IMR-90 (cell line): ENCODE measurements at regions not wholly inside any gene's neighbourhood (a gene's known extent, or its start where the extent isn't known, plus 50 kb on each side); places are given as distances from the start of the nearest gene placed in this dataset.

Experiments
- ATAC-seq: fragments of 200-7000 bp; cut with Tn5 transposase; 2 replicates; pipeline ENCODE4 v1.9.1; 2020; ENCODE audit warnings: low read depth, mild to moderate bottlenecking, moderate library complexity
- BruUV-seq: library from RNA; stranded (reverse); fragments of 400-500 nt; replicated peaks from 2 replicates; lab custom pipeline; 2021; lab: Mats Ljungman, UMichigan
- CTCF ChIA-PET: fragments of 300-600 bp; formaldehyde crosslinking; extraction: SDS; loops from one replicate; lab custom pipeline; 2021; ENCODE audit warnings: antibody characterized with exemption; lab: Yijun Ruan, JAX
- POLR2A ChIA-PET: fragments of 300-600 bp; sonication (Branson Sonifier 250); formaldehyde crosslinking; loops from one replicate; lab custom pipeline; 2022; ENCODE audit warnings: antibody characterized with exemption; ENCODE audit not compliant: unreplicated experiment; lab: Charles Lee
- DNase-seq: peaks from one replicate; pipeline ENCODE4 v3.0.0; 2013
- H2AFZ ChIP-seq: replicated peaks from 2 replicates; pipeline ENCODE3; 2013; ENCODE audit warnings: low read length, mild to moderate bottlenecking; ENCODE audit not compliant: poor library complexity
- H2AK5ac ChIP-seq: 2 replicates; pipeline ENCODE4 v1.6.1; 2013; ENCODE audit warnings: low read depth, low read length, inconsistent platforms
- H2AK9ac ChIP-seq: replicated peaks from 2 replicates; pipeline ENCODE3; 2013; ENCODE audit warnings: mild to moderate bottlenecking, low read depth, low read length, moderate library complexity; ENCODE audit not compliant: poor library complexity
- H2BK120ac ChIP-seq: 2 replicates; pipeline ENCODE4 v1.6.1; 2013; ENCODE audit warnings: low read depth, low read length, inconsistent platforms
- H2BK15ac ChIP-seq: 3 replicates; pipeline ENCODE4 v1.6.1; 2013; ENCODE audit warnings: low read depth, low read length, inconsistent platforms
- H2BK20ac ChIP-seq: 2 replicates; pipeline ENCODE4 v1.6.1; 2013; ENCODE audit warnings: low read depth, mild to moderate bottlenecking, inconsistent platforms, low read length, moderate library complexity
- H2BK5ac ChIP-seq: 2 replicates; pipeline ENCODE4 v1.6.1; 2013; ENCODE audit warnings: mild to moderate bottlenecking, low read depth, low read length, inconsistent platforms; ENCODE audit not compliant: poor library complexity, severe bottlenecking
- H3K14ac ChIP-seq: replicated peaks from 2 replicates; pipeline ENCODE4 v1.6.1; 2013; ENCODE audit warnings: low read depth, low read length, inconsistent platforms
- H3K18ac ChIP-seq: 2 replicates; pipeline ENCODE4 v1.6.1; 2013; ENCODE audit warnings: low read depth, low read length, control low read depth
- H3K23ac ChIP-seq: 2 replicates; pipeline ENCODE4 v1.6.1; 2013; ENCODE audit warnings: low read depth, low read length, inconsistent platforms
- H3K27ac ChIP-seq: 2 replicates; pipeline ENCODE4 v1.5.1; 2013; ENCODE audit warnings: mild to moderate bottlenecking, control low read depth, low read length; ENCODE audit not compliant: insufficient read depth
- H3K27me3 ChIP-seq: 2 replicates; pipeline ENCODE4 v1.6.1; 2013; ENCODE audit warnings: low read length; ENCODE audit not compliant: control insufficient read depth, insufficient read depth
- H3K36me3 ChIP-seq: 2 replicates; pipeline ENCODE4 v1.6.1; 2013; ENCODE audit warnings: low read length, mixed read lengths; ENCODE audit not compliant: control insufficient read depth, insufficient read depth
- H3K4ac ChIP-seq: 2 replicates; pipeline ENCODE4 v1.6.1; 2013; ENCODE audit warnings: low read depth, low read length, inconsistent platforms
- H3K4me1 ChIP-seq: 2 replicates; pipeline ENCODE4 v1.6.1; 2013; ENCODE audit warnings: low read length, mixed read lengths; ENCODE audit not compliant: control insufficient read depth, insufficient read depth
- H3K4me2 ChIP-seq: 2 replicates; pipeline ENCODE4 v1.6.1; 2013; ENCODE audit warnings: low read depth, mild to moderate bottlenecking, control low read depth, low read length, moderate library complexity
- H3K4me3 ChIP-seq: 2 replicates; pipeline ENCODE4 v1.5.1; 2013; ENCODE audit warnings: low read depth, mild to moderate bottlenecking, control low read depth, low read length, moderate library complexity; ENCODE audit not compliant: insufficient read depth
- H3K56ac ChIP-seq: 2 replicates; pipeline ENCODE4 v1.6.1; 2013; ENCODE audit warnings: low read length, inconsistent platforms; ENCODE audit not compliant: insufficient read depth; ENCODE audit errors: extremely low read depth
- H3K79me1 ChIP-seq, 2 experiments: 2 replicates each; pipeline ENCODE4 v1.6.1; 2013; ENCODE audit warnings: low read length in 2 of 2, inconsistent platforms in 1 of 2, low read depth in 1 of 2
- H3K9ac ChIP-seq: 2 replicates; pipeline ENCODE4 v1.6.1; 2013; ENCODE audit warnings: low read depth, low read length, control low read depth
- H3K9me1 ChIP-seq: 2 replicates; pipeline ENCODE4 v1.6.1; 2013; ENCODE audit warnings: low read length, inconsistent platforms; ENCODE audit not compliant: insufficient read depth
- H3K9me3 ChIP-seq: 2 replicates; pipeline ENCODE4 v1.6.1; 2013; ENCODE audit warnings: low read length; ENCODE audit not compliant: control insufficient read depth, insufficient read depth
- H4K20me1 ChIP-seq: 2 replicates; pipeline ENCODE4 v1.6.1; 2013; ENCODE audit warnings: low read length, inconsistent platforms; ENCODE audit not compliant: insufficient read depth
- H4K5ac ChIP-seq: 2 replicates; pipeline ENCODE4 v1.6.1; 2013; ENCODE audit warnings: mild to moderate bottlenecking, low read depth, low read length, control low read depth
- H4K8ac ChIP-seq, 2 experiments: 2 replicates each; pipeline ENCODE4 v1.6.1; 2013; ENCODE audit warnings: low read depth in 2 of 2, low read length in 2 of 2, control low read depth in 1 of 2, inconsistent platforms in 1 of 2
- H4K91ac ChIP-seq: 2 replicates; pipeline ENCODE4 v1.6.1; 2013; ENCODE audit warnings: low read depth, low read length, inconsistent platforms; ENCODE audit not compliant: insufficient read depth
- CTCF ChIP-seq: conservative IDR thresholded peaks from 2 replicates; pipeline ENCODE4 v1.5.1; 2012; ENCODE audit warnings: mild to moderate bottlenecking, low read depth, low read length, improper control_type of control experiment
- POLR2A ChIP-seq: IDR thresholded peaks from 2 replicates; pipeline ENCODE4 v1.6.1; 2012; ENCODE audit warnings: mild to moderate bottlenecking, low read depth, low read length
- RCOR1 ChIP-seq: IDR thresholded peaks from 2 replicates; pipeline ENCODE4 v1.6.1; 2012; ENCODE audit warnings: mild to moderate bottlenecking, low read length, improper control_type of control experiment; ENCODE audit not compliant: insufficient replicate concordance
- RFX5 ChIP-seq: IDR thresholded peaks from 2 replicates; pipeline ENCODE4 v1.8.0; 2012; ENCODE audit warnings: low read depth, mild to moderate bottlenecking, low read length, moderate library complexity
- SMC3 ChIP-seq: fragments of 150-350 bp; IDR thresholded peaks from 2 replicates; pipeline ENCODE4 v1.6.1; 2016; ENCODE audit warnings: low read depth, mild to moderate bottlenecking, antibody characterized with exemption, low read length, moderate library complexity
- USF2 ChIP-seq: fragments of 150-350 bp; IDR thresholded peaks from 2 replicates; pipeline ENCODE4 v1.6.1; 2017; ENCODE audit warnings: mild to moderate bottlenecking, antibody characterized with exemption, low read length, low read depth
- WGBS, 2 experiments: methylation state at CpG; one replicate each; pipeline versions ENCODE4 v1.1.5 to v1.1.7; 2013; ENCODE audit warnings: missing lambda C conversion rate in 2 of 2; ENCODE audit not compliant: insufficient read length in 1 of 2; ENCODE audit errors: extremely low coverage in 2 of 2; 5-methylcytosine and 5-hydroxymethylcytosine counted together
- dilution Hi-C: fragments of 300-500 bp; cut with HindIII; formaldehyde crosslinking; loops from one replicate; pipeline ENCODE4 v1.14.3; 2018; ENCODE audit warnings: low sequenced_read_pairs; ENCODE audit not compliant: unreplicated experiment
- in situ Hi-C: fragments of 300-500 bp; cut with MboI; formaldehyde crosslinking; loops from 3 replicates; pipeline ENCODE4 v1.14.3; 2019; ENCODE audit warnings: low sequenced_read_pairs, inconsistent platforms, mixed read lengths
- intact Hi-C: fragments of 100-400 bp; cut with micrococcal nuclease; formaldehyde crosslinking; loops from 2 replicates; pipeline ENCODE4 v1.10.0; 2022

GRCh38 chr15:98493966-98494511 is 154.3 kb upstream of the IGF1R start:
- no peak overlapping the region for H2BK15ac ChIP-seq
- in situ Hi-C loops, result no loop called here
- H3K23ac ChIP-seq, result no peak overlapping the region
- no peak overlapping the region for H3K4ac ChIP-seq
- ATAC-seq, result no peak
- intact Hi-C loops, result no loop called here
- TF ChIP-seq RCOR1 (no peak), RFX5 (no peak), POLR2A (no peak), USF2 (no peak), CTCF (no peak), SMC3 (no peak)
- DNase-seq, result no peak
- WGBS, 2 experiments, result 54% methylated on average over 3 of the region's 5 CpGs; no CpG with 5 or more reads in 1 of the 2 experiments
- no peaks in the 10 kb centered on the region for H4K20me1 ChIP-seq
- H3K27me3 ChIP-seq, result peaks cover 5% of the 10 kb centered on the region; the same call in 1 of the 2 replicates
- no peak overlapping the region for H3K14ac ChIP-seq
- no TSS peak for BruUV-seq
- no peak overlapping the region for H3K56ac ChIP-seq
- dilution Hi-C loops, result no loop called here
- H3K36me3 ChIP-seq, result no peaks in the 10 kb centered on the region
- H2BK20ac ChIP-seq, result no peak overlapping the region
- no peak overlapping the region for H2BK120ac ChIP-seq
- no peak overlapping the region for H2AK9ac ChIP-seq
- no peaks in the 10 kb centered on the region for H3K79me1 ChIP-seq
- H3K4me2 ChIP-seq, result no peak overlapping the region
- CTCF ChIA-PET, result no interaction called here
- no peak overlapping the region for H4K5ac ChIP-seq
- H3K4me1 ChIP-seq, result no peaks in the 10 kb centered on the region
- H3K4me3 ChIP-seq, result no peak overlapping the region
- no peak overlapping the region for H3K9ac ChIP-seq
- POLR2A ChIA-PET, result no interaction called here
- no peak overlapping the region for H3K27ac ChIP-seq
- H2BK5ac ChIP-seq, result no peak overlapping the region
- H3K18ac ChIP-seq, result no peak overlapping the region
- H4K91ac ChIP-seq, result no peak overlapping the region
- no peak overlapping the region for H2AK5ac ChIP-seq
- H2AFZ ChIP-seq, result no peak overlapping the region
- H3K9me3 ChIP-seq, result peaks cover 2% of the 10 kb centered on the region; the same call in 1 of the 2 replicates
- H4K8ac ChIP-seq, result no peak overlapping the region
- no peaks in the 10 kb centered on the region for H3K9me1 ChIP-seq
